Transverse colon (tissue), 4 donors: ENCODE measurements at regions not wholly inside any gene's neighbourhood (a gene's known extent, or its start where the extent isn't known, plus 50 kb on each side); places are given as distances from the start of the nearest gene placed in this dataset.

Experiments
- EP300 ChIP-seq: sonication (generic); formaldehyde crosslinking; IDR thresholded peaks from one replicate; pipeline ENCODE4 v1.6.1; 2017; ENCODE audit warnings: antibody characterized with exemption, low read depth
- POLR2A ChIP-seq: fragments of 450-650 bp; IDR thresholded peaks from one replicate; pipeline ENCODE4 v1.6.1; 2016; ENCODE audit warnings: antibody characterized with exemption, mild to moderate bottlenecking, moderate library complexity
- POLR2AphosphoS5 ChIP-seq, 3 donors: sonication (generic); formaldehyde crosslinking; IDR thresholded peaks; one replicate each; pipeline ENCODE4 v1.6.1; 2016; ENCODE audit warnings: antibody characterized with exemption in 3 of 3
- TF ChIP-seq, protein P1 (sequence below), 5 experiments: fragments of 200-600 bp in 3 of 5; fragments of 450-650 bp in 2 of 5; sonication (generic) in 3 of 5; IDR thresholded peaks; 1 replicate in 2 of 5; 2 replicates in 3 of 5; pipeline ENCODE4 v1.5.1; 2016 to 2017; ENCODE audit warnings: antibody characterized with exemption in 5 of 5, inconsistent platforms in 3 of 5, mild to moderate bottlenecking in 2 of 5, moderate library complexity in 1 of 5

DNA sequence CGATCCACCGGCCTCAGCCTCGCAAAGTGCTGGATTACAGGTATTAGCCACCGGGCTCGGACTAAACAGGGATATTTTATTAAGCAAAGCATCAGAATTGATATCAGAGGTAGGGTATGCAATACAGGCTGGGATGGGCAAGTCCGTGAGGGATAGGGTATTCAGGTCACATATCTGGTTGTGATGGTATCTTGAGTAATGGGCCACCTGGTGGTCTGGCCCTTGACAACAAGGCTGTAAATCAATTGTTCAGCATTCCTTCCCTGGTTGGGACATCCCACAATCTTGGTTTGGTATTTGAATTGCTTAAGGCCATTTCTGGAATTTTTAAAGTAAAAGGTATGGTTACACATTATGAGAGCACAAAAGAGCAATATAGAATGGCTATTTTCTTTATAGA, 1588.0 kb downstream of the SLITRK1 start:
- TF ChIP-seq, protein P1, sequence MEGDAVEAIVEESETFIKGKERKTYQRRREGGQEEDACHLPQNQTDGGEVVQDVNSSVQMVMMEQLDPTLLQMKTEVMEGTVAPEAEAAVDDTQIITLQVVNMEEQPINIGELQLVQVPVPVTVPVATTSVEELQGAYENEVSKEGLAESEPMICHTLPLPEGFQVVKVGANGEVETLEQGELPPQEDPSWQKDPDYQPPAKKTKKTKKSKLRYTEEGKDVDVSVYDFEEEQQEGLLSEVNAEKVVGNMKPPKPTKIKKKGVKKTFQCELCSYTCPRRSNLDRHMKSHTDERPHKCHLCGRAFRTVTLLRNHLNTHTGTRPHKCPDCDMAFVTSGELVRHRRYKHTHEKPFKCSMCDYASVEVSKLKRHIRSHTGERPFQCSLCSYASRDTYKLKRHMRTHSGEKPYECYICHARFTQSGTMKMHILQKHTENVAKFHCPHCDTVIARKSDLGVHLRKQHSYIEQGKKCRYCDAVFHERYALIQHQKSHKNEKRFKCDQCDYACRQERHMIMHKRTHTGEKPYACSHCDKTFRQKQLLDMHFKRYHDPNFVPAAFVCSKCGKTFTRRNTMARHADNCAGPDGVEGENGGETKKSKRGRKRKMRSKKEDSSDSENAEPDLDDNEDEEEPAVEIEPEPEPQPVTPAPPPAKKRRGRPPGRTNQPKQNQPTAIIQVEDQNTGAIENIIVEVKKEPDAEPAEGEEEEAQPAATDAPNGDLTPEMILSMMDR (IDR thresholded peaks at IDR 0.05) = no peak
- TF ChIP-seq POLR2AphosphoS5 (IDR thresholded peaks at IDR 0.05) = no peak
- TF ChIP-seq EP300 = no peak
- no peak for TF ChIP-seq POLR2A
